ENCODE measurements at regions not wholly inside any gene's neighbourhood (a gene's known extent, or its start where the extent isn't known, plus 50 kb on each side); places are given as distances from the start of the nearest gene placed in this dataset.

DNA sequence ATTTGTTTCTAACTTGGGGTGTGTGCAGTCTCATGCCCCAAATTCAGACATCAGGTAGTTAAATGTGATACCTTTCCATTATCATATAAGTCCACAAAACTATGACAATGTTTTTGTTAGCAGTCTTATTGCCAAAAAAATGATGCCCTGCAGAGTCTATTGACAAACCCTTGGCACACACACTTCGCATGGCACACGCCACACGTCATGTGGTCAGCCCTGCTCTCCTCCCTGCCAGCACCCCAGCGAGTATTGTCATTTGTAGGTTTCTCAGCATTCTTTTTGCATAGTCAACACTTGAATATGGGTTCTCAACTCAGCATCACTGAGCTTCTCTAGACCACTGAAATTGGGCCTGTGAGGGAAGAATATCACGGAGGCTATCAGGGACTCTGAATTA lies 356.0 kb downstream of the INHBA start (continued):
- TF ChIP-seq ETS1 (IDR thresholded peaks at IDR 0.05) (no peak), EZH2 (IDR thresholded peaks at IDR 0.05; ENCODE audit: low read depth, unreplicated experiment) (no peak), ZNF114 (CRISPR knock-in tag; IDR thresholded peaks at IDR 0.05) (no peak)

DNA sequence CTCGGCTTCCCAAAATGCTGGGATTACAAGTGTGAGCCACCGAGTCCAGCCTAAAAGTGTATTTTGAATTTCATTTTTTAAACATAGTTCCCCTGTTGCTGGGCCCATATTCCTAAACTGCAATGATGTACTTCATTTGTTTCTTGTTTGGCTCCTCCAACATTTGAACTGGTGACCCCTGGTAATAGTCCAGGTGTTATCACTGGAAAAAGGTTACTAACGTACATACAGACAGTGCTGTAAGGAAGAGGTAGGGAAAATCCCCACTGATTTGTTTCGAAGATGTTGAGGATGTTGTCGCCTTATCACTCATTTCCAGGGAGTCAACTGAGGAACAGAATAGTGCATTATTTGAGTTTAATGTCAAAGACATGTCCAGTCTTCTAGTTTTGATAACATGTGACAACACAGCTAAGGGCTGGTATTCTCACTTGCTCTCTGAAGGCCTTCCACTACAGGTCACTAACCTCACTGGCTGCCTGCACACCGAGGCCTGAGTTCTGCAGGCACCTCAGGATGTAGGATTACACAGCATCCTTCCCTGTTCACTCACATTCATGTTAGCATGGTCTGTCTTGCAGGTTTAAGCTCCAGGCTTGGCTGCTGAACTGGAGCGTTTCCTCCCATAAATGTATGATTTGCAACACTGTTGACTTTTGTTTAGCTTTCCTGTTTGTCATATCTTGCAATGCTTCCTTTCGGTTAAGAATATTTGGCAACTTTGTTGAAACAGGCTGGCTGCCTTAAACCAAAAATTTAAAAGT lies 362.8 kb downstream of the INHBA start:
- no peak overlapping the region for H3K4me2 ChIP-seq
- no peaks in the 10 kb centered on the region for H3K79me2 ChIP-seq (replicated peaks; ENCODE audit: insufficient read depth)
- H3K9me2 ChIP-seq (ENCODE audit: insufficient read depth), result peaks cover 28% of the 10 kb centered on the region
- Mint-ChIP-seq H3K9me3 (no peaks in the 10 kb centered on the region; the same call in 2 of the 3 replicates), H3K4me3 (no peak overlapping the region), H3K36me3 (ENCODE audit: low read depth) (no peaks in the 10 kb centered on the region), H3K27ac (no peak overlapping the region), H3K4me1 (no peaks in the 10 kb centered on the region), H3K27me3 (ENCODE audit: insufficient read depth, low read depth, poor library complexity) (no peaks in the 10 kb centered on the region)
- H3K36me3 ChIP-seq (ENCODE audit: insufficient read depth), result no peaks in the 10 kb centered on the region
- H3K27ac ChIP-seq (ENCODE audit: low read depth), result no peak overlapping the region
- H3K4me3 ChIP-seq, result no peak overlapping the region
- no peaks in the 10 kb centered on the region for H3K27me3 ChIP-seq (ENCODE audit: insufficient read depth)
- H3F3A ChIP-seq (replicated peaks; ENCODE audit: low read depth), result no peaks in the 10 kb centered on the region
- H2AFZ ChIP-seq, result no peak overlapping the region
- ATAC-seq (no peak), DNase-seq (ENCODE audit: low spot score) (no peak)
- H4K20me1 ChIP-seq (replicated peaks; ENCODE audit: insufficient read depth), result no peaks in the 10 kb centered on the region
- no peaks in the 10 kb centered on the region for H3K4me1 ChIP-seq (ENCODE audit: insufficient read depth)
- TF ChIP-seq ETS1 (IDR thresholded peaks at IDR 0.05) (no peak), CTCF (conservative IDR thresholded peaks at IDR 0.05; ENCODE audit: low read depth in 2 of 2) (no peak), ZNF331 (CRISPR knock-in tag; IDR thresholded peaks at IDR 0.05; ENCODE audit: low read depth) (no peak), REST (IDR thresholded peaks at IDR 0.05; ENCODE audit: unreplicated experiment) (no peak), EZH2 (IDR thresholded peaks at IDR 0.05; ENCODE audit: low read depth, unreplicated experiment) (no peak), NANOG (IDR thresholded peaks at IDR 0.05; ENCODE audit: borderline replicate concordance) (no peak), JUNB (IDR thresholded peaks at IDR 0.05; ENCODE audit: unreplicated experiment) (no peak), ZNF462 (CRISPR knock-in tag; IDR thresholded peaks at IDR 0.05) (no peak), EZH2phosphoT487 (IDR thresholded peaks at IDR 0.05; ENCODE audit: unreplicated experiment) (no peak)

All from GM23338 (cell line).